Smooth muscle cell (in vitro differentiated cells): ENCODE measurements at regions not wholly inside any gene's neighbourhood (a gene's known extent, or its start where the extent isn't known, plus 50 kb on each side); places are given as distances from the start of the nearest gene placed in this dataset.

Experiments
- DNase-seq: peaks from one replicate; lab custom pipeline; 2025; ENCODE audit not compliant: unreplicated experiment; lab: John Stamatoyannopoulos, UW
- H2AFZ ChIP-seq: fragments of 200-600 bp; sonication (generic); 2 replicates; pipeline ENCODE4 v1.6.0; 2016; ENCODE audit warnings: antibody characterized with exemption, low read depth, mild to moderate bottlenecking
- H3F3A ChIP-seq: fragments of 200-600 bp; sonication (generic); 2 replicates; pipeline ENCODE4 v1.6.0; 2017; ENCODE audit warnings: antibody characterized with exemption, low read depth
- H3K27ac ChIP-seq: fragments of 200-600 bp; sonication (generic); 2 replicates; pipeline ENCODE4 v1.5.1; 2016; ENCODE audit warnings: low read depth, mild to moderate bottlenecking
- H3K27me3 ChIP-seq: fragments of 200-600 bp; sonication (generic); 2 replicates; pipeline ENCODE4 v1.6.1; 2016; ENCODE audit warnings: low read depth, mild to moderate bottlenecking
- H3K36me3 ChIP-seq: fragments of 200-600 bp; sonication (generic); 2 replicates; pipeline ENCODE4 v1.5.1; 2016; ENCODE audit warnings: low read depth
- H3K4me1 ChIP-seq: fragments of 200-600 bp; sonication (generic); 2 replicates; pipeline ENCODE4 v1.5.1; 2016; ENCODE audit warnings: low read depth
- H3K4me2 ChIP-seq: fragments of 200-600 bp; sonication (generic); 2 replicates; pipeline ENCODE4 v1.6.0; 2016; ENCODE audit warnings: mild to moderate bottlenecking
- H3K4me3 ChIP-seq: fragments of 200-600 bp; sonication (generic); 2 replicates; pipeline ENCODE4 v1.5.1; 2016; ENCODE audit warnings: mild to moderate bottlenecking
- H3K79me2 ChIP-seq: fragments of 200-600 bp; sonication (generic); 2 replicates; pipeline ENCODE4 v1.6.0; 2016; ENCODE audit warnings: low read depth, mild to moderate bottlenecking
- H3K9ac ChIP-seq: fragments of 200-600 bp; sonication (generic); 2 replicates; pipeline ENCODE4 v1.6.0; 2016; ENCODE audit warnings: low read depth
- H3K9me3 ChIP-seq: fragments of 200-600 bp; sonication (generic); replicated peaks from 2 replicates; pipeline ENCODE4 v1.5.1; 2016; ENCODE audit warnings: low read depth
- H4K20me1 ChIP-seq: fragments of 200-600 bp; sonication (generic); 2 replicates; pipeline ENCODE4 v1.6.0; 2016; ENCODE audit warnings: low read depth
- CTCF ChIP-seq: fragments of 200-600 bp; sonication (generic); IDR thresholded peaks from 2 replicates; pipeline ENCODE4 v1.5.1; 2017; ENCODE audit warnings: borderline replicate concordance, mild to moderate bottlenecking, antibody characterized with exemption; ENCODE audit not compliant: insufficient read depth, poor library complexity, severe bottlenecking
- WGBS: methylation state at CpG from one replicate; pipeline ENCODE4 v1.1.7; 2016; ENCODE audit warnings: low lambda C conversion rate; 5-methylcytosine and 5-hydroxymethylcytosine counted together

- Histone ChIP-seq H2AFZ (no peak overlapping the region), H3K9ac (no peak overlapping the region), H3K27me3 (no peaks in the 10 kb centered on the region), H3K4me3 (no peak overlapping the region), H3K27ac (no peak overlapping the region), H3K4me2 (no peak overlapping the region), H3F3A (no peaks in the 10 kb centered on the region), H3K9me3 (no peaks in the 10 kb centered on the region), H3K36me3 (no peaks in the 10 kb centered on the region), H3K4me1 (no peaks in the 10 kb centered on the region), H4K20me1 (no peaks in the 10 kb centered on the region), H3K79me2 (no peaks in the 10 kb centered on the region)
- 75% methylated on average over 4 of the region's 4 CpGs for WGBS
- TF ChIP-seq CTCF: no peak
- no peak for DNase-seq
Observed at GRCh38 chr11:90556606-90557005, 333.8 kb upstream of the CHORDC1 start.

- H3K4me1 ChIP-seq: no peaks in the 10 kb centered on the region
- H3K4me3 ChIP-seq: no peak overlapping the region
- H4K20me1 ChIP-seq: no peaks in the 10 kb centered on the region
- H3F3A ChIP-seq: no peaks in the 10 kb centered on the region
- H3K79me2 ChIP-seq: no peaks in the 10 kb centered on the region
- no peaks in the 10 kb centered on the region for H3K27me3 ChIP-seq
- DNase-seq: no peak
- 86% methylated on average over 1 of the region's 1 CpG for WGBS
- H3K27ac ChIP-seq: no peak overlapping the region
- no peak overlapping the region for H3K4me2 ChIP-seq
- H3K36me3 ChIP-seq: no peaks in the 10 kb centered on the region
- H2AFZ ChIP-seq: no peak overlapping the region
- TF ChIP-seq CTCF: no peak
- H3K9ac ChIP-seq: no peak overlapping the region
- H3K9me3 ChIP-seq: no peaks in the 10 kb centered on the region
Observed at GRCh38 chr11:90556026-90556425, 333.2 kb upstream of the CHORDC1 start.

GRCh38 chr11:90555477-90555876 is 332.6 kb upstream of the CHORDC1 start:
- 74% methylated on average over 2 of the region's 2 CpGs for WGBS
- H3K9me3 ChIP-seq: no peaks in the 10 kb centered on the region
- H2AFZ ChIP-seq: no peak overlapping the region
- no peak for TF ChIP-seq CTCF
- H3K9ac ChIP-seq: no peak overlapping the region
- H3K4me2 ChIP-seq: no peak overlapping the region
- no peak for DNase-seq
- H3K79me2 ChIP-seq: no peaks in the 10 kb centered on the region
- no peaks in the 10 kb centered on the region for H4K20me1 ChIP-seq
- H3F3A ChIP-seq: no peaks in the 10 kb centered on the region
- no peaks in the 10 kb centered on the region for H3K36me3 ChIP-seq
- no peaks in the 10 kb centered on the region for H3K4me1 ChIP-seq
- no peaks in the 10 kb centered on the region for H3K27me3 ChIP-seq
- no peak overlapping the region for H3K4me3 ChIP-seq
- no peak overlapping the region for H3K27ac ChIP-seq

GRCh38 chr11:90542092-90542491 is 319.2 kb upstream of the CHORDC1 start:
- H3K4me2 ChIP-seq: no peak overlapping the region
- H3K36me3 ChIP-seq: no peaks in the 10 kb centered on the region
- H3K9ac ChIP-seq: no peak overlapping the region
- H3K79me2 ChIP-seq: no peaks in the 10 kb centered on the region
- no peak overlapping the region for H2AFZ ChIP-seq
- H3K27ac ChIP-seq: no peak overlapping the region
- no peaks in the 10 kb centered on the region for H3K27me3 ChIP-seq
- no peaks in the 10 kb centered on the region for H3K4me1 ChIP-seq
- no peak overlapping the region for H3K4me3 ChIP-seq
- H3K9me3 ChIP-seq: no peaks in the 10 kb centered on the region
- TF ChIP-seq CTCF: no peak
- H3F3A ChIP-seq: no peaks in the 10 kb centered on the region
- no peak for DNase-seq
- no peaks in the 10 kb centered on the region for H4K20me1 ChIP-seq
